Mesothelial cell of epicardium (in vitro differentiated cells): ENCODE measurements at regions not wholly inside any gene's neighbourhood (a gene's known extent, or its start where the extent isn't known, plus 50 kb on each side); places are given as distances from the start of the nearest gene placed in this dataset.

Source experiments
- DNase-seq, 2 experiments: peaks; one replicate each; pipeline ENCODE4 v3.0.0; 2021; ENCODE audit warnings: low spot score in 2 of 2; ENCODE audit not compliant: unreplicated experiment in 2 of 2
- H3K27ac Mint-ChIP-seq: 2 replicates; pipeline ENCODE4 v1.8.0; 2021; ENCODE audit warnings: mixed read lengths
- H3K27me3 Mint-ChIP-seq: 2 replicates; pipeline ENCODE4 v1.8.0; 2021; ENCODE audit warnings: low read depth, mixed read lengths
- H3K36me3 Mint-ChIP-seq: 2 replicates; pipeline ENCODE4 v1.8.0; 2021; ENCODE audit warnings: mixed read lengths
- H3K4me1 Mint-ChIP-seq: 2 replicates; pipeline ENCODE4 v1.8.0; 2021; ENCODE audit warnings: mixed read lengths
- H3K4me3 Mint-ChIP-seq: 2 replicates; pipeline ENCODE4 v1.8.0; 2021; ENCODE audit warnings: mild to moderate bottlenecking, moderate library complexity, mixed read lengths
- H3K9me3 Mint-ChIP-seq: 2 replicates; pipeline ENCODE4 v1.8.0; 2021; ENCODE audit warnings: mixed read lengths
- CTCF ChIP-seq: fragments of 200-600 bp; sonication (generic); IDR thresholded peaks from one replicate; pipeline ENCODE4 v1.5.0; 2021; ENCODE audit warnings: antibody characterized with exemption; ENCODE audit not compliant: unreplicated experiment

- H3K27me3 Mint-ChIP-seq = peaks cover 6% of the 10 kb centered on the region
- H3K9me3 Mint-ChIP-seq = no peaks in the 10 kb centered on the region
- DNase-seq = no peak
- H3K4me3 Mint-ChIP-seq = no peak overlapping the region
- no peak overlapping the region for H3K27ac Mint-ChIP-seq
- no peak for TF ChIP-seq CTCF
- H3K4me1 Mint-ChIP-seq = no peaks in the 10 kb centered on the region
- H3K36me3 Mint-ChIP-seq = no peaks in the 10 kb centered on the region
Observed at GRCh38 chr4:24073948-24074347, 184.1 kb upstream of the PPARGC1A start.

- no peaks in the 10 kb centered on the region for H3K4me1 Mint-ChIP-seq
- H3K9me3 Mint-ChIP-seq = no peaks in the 10 kb centered on the region
- peaks cover 6% of the 10 kb centered on the region for H3K27me3 Mint-ChIP-seq
- no peak for DNase-seq
- no peak overlapping the region for H3K4me3 Mint-ChIP-seq
- TF ChIP-seq CTCF = no peak
- no peaks in the 10 kb centered on the region for H3K36me3 Mint-ChIP-seq
- no peak overlapping the region for H3K27ac Mint-ChIP-seq
Observed at GRCh38 chr4:24071612-24072372, 181.9 kb upstream of the PPARGC1A start.

GRCh38 chr4:24070117-24070516, 180.3 kb upstream of the PPARGC1A start:
- Mint-ChIP-seq H3K27me3 (peaks cover 4% of the 10 kb centered on the region), H3K4me1 (no peaks in the 10 kb centered on the region), H3K9me3 (no peaks in the 10 kb centered on the region), H3K4me3 (no peak overlapping the region), H3K36me3 (no peaks in the 10 kb centered on the region), H3K27ac (no peak overlapping the region)
- no peak for TF ChIP-seq CTCF
- DNase-seq = no peak

GRCh38 chr4:24067367-24068193, 177.7 kb upstream of the PPARGC1A start:
- H3K27ac Mint-ChIP-seq = no peak overlapping the region
- no peaks in the 10 kb centered on the region for H3K36me3 Mint-ChIP-seq
- TF ChIP-seq CTCF = no peak
- no peak overlapping the region for H3K4me3 Mint-ChIP-seq
- H3K27me3 Mint-ChIP-seq = no peaks in the 10 kb centered on the region
- H3K9me3 Mint-ChIP-seq = no peaks in the 10 kb centered on the region
- no peak for DNase-seq
- no peaks in the 10 kb centered on the region for H3K4me1 Mint-ChIP-seq

DNA sequence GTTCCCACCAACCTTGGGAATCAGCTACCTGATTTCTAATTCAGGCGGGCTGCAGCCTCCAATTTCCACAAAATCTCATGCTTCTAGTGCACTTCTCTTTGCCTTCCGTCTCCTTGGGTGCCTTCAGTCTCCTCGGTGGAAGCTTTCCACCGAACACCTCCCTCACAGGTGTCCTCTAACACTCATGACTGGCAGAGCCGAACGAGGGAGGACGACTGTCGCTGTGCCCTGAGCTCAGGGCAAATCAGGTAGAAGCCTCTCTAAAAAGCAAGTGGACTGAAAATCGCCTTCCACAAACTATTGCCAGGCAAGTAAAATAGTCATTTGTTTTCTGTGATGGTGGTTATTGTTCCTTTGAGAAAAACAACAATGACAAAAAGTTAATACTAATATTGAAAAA, 176.1 kb upstream of the PPARGC1A start:
- DNase-seq = no peak
- no peaks in the 10 kb centered on the region for H3K9me3 Mint-ChIP-seq
- H3K4me3 Mint-ChIP-seq = no peak overlapping the region

More for the DNA sequence above, 176.1 kb upstream of the PPARGC1A start:
- Mint-ChIP-seq H3K36me3 (no peaks in the 10 kb centered on the region), H3K27me3 (no peaks in the 10 kb centered on the region), H3K4me1 (no peaks in the 10 kb centered on the region), H3K27ac (no peak overlapping the region)
- TF ChIP-seq CTCF = no peak
